SK-N-MC (cell line): ENCODE measurements at regions not wholly inside any gene's neighbourhood (a gene's known extent, or its start where the extent isn't known, plus 50 kb on each side); places are given as distances from the start of the nearest gene placed in this dataset.
A peak's percentile ranks its signal among the peaks of the same experiment; 100 is the strongest.

ENCODE experiments used
- DNase-seq: peaks from one replicate; pipeline ENCODE4 v3.0.0-alpha.2; 2011; ENCODE audit warnings: low read depth, low spot score
- H3K27ac ChIP-seq: fragments of 200-600 bp; sonication (generic); 2 replicates; pipeline ENCODE4 v1.5.1; 2016; ENCODE audit warnings: mixed run types
- H3K36me3 ChIP-seq: fragments of 200-600 bp; sonication (generic); 2 replicates; pipeline ENCODE4 v1.6.1; 2017; ENCODE audit warnings: antibody characterized with exemption, low read length, mixed read lengths; ENCODE audit not compliant: insufficient read depth
- H3K4me3 ChIP-seq: fragments of 200-600 bp; sonication (generic); 2 replicates; pipeline ENCODE4 v1.5.1; 2016
- H3K9ac ChIP-seq: fragments of 200-600 bp; sonication (generic); 2 replicates; pipeline ENCODE4 v1.8.0; 2017; ENCODE audit warnings: mixed run types, mixed read lengths; ENCODE audit not compliant: insufficient read length
- H3K9me3 ChIP-seq: fragments of 200-600 bp; sonication (generic); 2 replicates; pipeline ENCODE4 v1.6.1; 2017; ENCODE audit warnings: low read depth, mild to moderate bottlenecking, antibody characterized with exemption, low read length, moderate library complexity, mixed read lengths
- EZH2 ChIP-seq: fragments of 200-600 bp; sonication (generic); IDR thresholded peaks from one replicate; pipeline ENCODE4 v1.6.1; 2017; ENCODE audit warnings: antibody characterized with exemption
- FOXP2 ChIP-seq: optimal IDR thresholded peaks from 2 replicates; pipeline ENCODE3; 2011; ENCODE audit warnings: mild to moderate bottlenecking, moderate library complexity; ENCODE audit not compliant: insufficient read depth; ENCODE audit errors: extremely low read length, control extremely low read depth
- POLR2AphosphoS5 ChIP-seq: IDR thresholded peaks from 2 replicates; pipeline ENCODE4 v1.6.1; 2012; ENCODE audit warnings: mild to moderate bottlenecking, low read depth, low read length, borderline replicate concordance

GRCh38 chrX:67780694-67781109 is 236.9 kb downstream of the AR start:
- no peak for TF ChIP-seq FOXP2
- TF ChIP-seq POLR2AphosphoS5: no peak; the same call in 1 of the 2 replicates
- no peak for TF ChIP-seq EZH2
- Histone ChIP-seq H3K4me3 (peak overlapping the region; percentile 55), H3K27ac (peak overlapping the region; percentile 97), H3K36me3 (no peaks in the 10 kb centered on the region), H3K9me3 (no peaks in the 10 kb centered on the region), H3K9ac (no peak overlapping the region)
- peak; percentile 90 for DNase-seq

GRCh38 chrX:67781132-67781531 is 237.3 kb downstream of the AR start:
- DNase-seq: no peak
- peak overlapping the region; percentile 32 for H3K9ac ChIP-seq
- peak overlapping the region; percentile 50 for H3K4me3 ChIP-seq
- H3K27ac ChIP-seq: peak overlapping the region; percentile 97
- no peak for TF ChIP-seq EZH2
- TF ChIP-seq FOXP2: no peak
- TF ChIP-seq POLR2AphosphoS5: no peak; the same call in 1 of the 2 replicates
- H3K36me3 ChIP-seq: no peaks in the 10 kb centered on the region
- no peaks in the 10 kb centered on the region for H3K9me3 ChIP-seq

- TF ChIP-seq FOXP2 (no peak), EZH2 (no peak), POLR2AphosphoS5 (no peak)
- Histone ChIP-seq H3K9me3 (no peaks in the 10 kb centered on the region), H3K36me3 (no peaks in the 10 kb centered on the region), H3K9ac (no peak overlapping the region), H3K4me3 (no peak overlapping the region), H3K27ac (no peak overlapping the region)
- no peak for DNase-seq
Measured at GRCh38 chrX:67784712-67785111, 240.9 kb downstream of the AR start.

GRCh38 chrX:67787196-67787595 is 243.4 kb downstream of the AR start:
- no peak overlapping the region for H3K4me3 ChIP-seq
- H3K9ac ChIP-seq: no peak overlapping the region
- no peaks in the 10 kb centered on the region for H3K36me3 ChIP-seq
- no peak overlapping the region for H3K27ac ChIP-seq
- no peak for DNase-seq
- H3K9me3 ChIP-seq: no peaks in the 10 kb centered on the region
- TF ChIP-seq FOXP2 (no peak), POLR2AphosphoS5 (no peak), EZH2 (no peak)

GRCh38 chrX:67789536-67789935 is 245.7 kb downstream of the AR start:
- Histone ChIP-seq H3K9ac (no peak overlapping the region), H3K27ac (no peak overlapping the region), H3K36me3 (no peaks in the 10 kb centered on the region), H3K4me3 (no peak overlapping the region), H3K9me3 (no peaks in the 10 kb centered on the region)
- DNase-seq: no peak
- no peak for TF ChIP-seq EZH2
- no peak for TF ChIP-seq POLR2AphosphoS5
- no peak for TF ChIP-seq FOXP2
